H1 (cell line): ENCODE measurements at regions not wholly inside any gene's neighbourhood (a gene's known extent, or its start where the extent isn't known, plus 50 kb on each side); places are given as distances from the start of the nearest gene placed in this dataset.

ENCODE experiments used
- CTCF ChIA-PET: fragments of 300-600 bp; sonication (Branson Sonifier 250); formaldehyde crosslinking; loops from one replicate; lab custom pipeline; 2021; ENCODE audit not compliant: partially characterized antibody; lab: Charles Lee
- POLR2A ChIA-PET: fragments of 300-600 bp; sonication (Branson Sonifier 250); formaldehyde crosslinking; loops from one replicate; lab custom pipeline; 2021; ENCODE audit warnings: inconsistent platforms; ENCODE audit not compliant: partially characterized antibody; lab: Charles Lee
- DNase-seq, 2 experiments: peaks; one replicate each; pipeline versions ENCODE4 v3.0.0 to v3.0.0-alpha.2; 2010 to 2022; ENCODE audit warnings: low spot score in 2 of 2, low read depth in 1 of 2, mixed read lengths in 1 of 2
- FAIRE-seq: peaks from 2 replicates; lab custom pipeline; 2011; peaks lifted over from hg19 to GRCh38; lab: Jason Lieb, UNC
- H2AFZ ChIP-seq: 2 replicates; pipeline ENCODE4 v1.8.1; 2012; ENCODE audit warnings: low read length, inconsistent platforms
- H2AK5ac ChIP-seq: 2 replicates; pipeline ENCODE4 v1.6.1; 2013; ENCODE audit warnings: low read depth, low read length
- H2BK120ac ChIP-seq: replicated peaks from 2 replicates; pipeline ENCODE3; 2013; ENCODE audit warnings: low read depth, low read length, inconsistent platforms
- H2BK12ac ChIP-seq: 2 replicates; pipeline ENCODE4 v1.6.1; 2013; ENCODE audit warnings: low read depth, low read length
- H2BK15ac ChIP-seq: 2 replicates; pipeline ENCODE4 v1.6.1; 2013; ENCODE audit warnings: low read length
- H2BK20ac ChIP-seq: 2 replicates; pipeline ENCODE4 v1.6.1; 2013; ENCODE audit warnings: low read length
- H2BK5ac ChIP-seq: 2 replicates; pipeline ENCODE4 v1.6.1; 2013; ENCODE audit warnings: low read depth, low read length
- H3K14ac ChIP-seq: 2 replicates; pipeline ENCODE4 v1.6.1; 2013; ENCODE audit warnings: inconsistent platforms; ENCODE audit not compliant: insufficient read length
- H3K18ac ChIP-seq: 2 replicates; pipeline ENCODE4 v1.6.1; 2013; ENCODE audit warnings: low read length; ENCODE audit errors: extremely low read depth
- H3K23ac ChIP-seq: 2 replicates; pipeline ENCODE4 v1.6.1; 2013; ENCODE audit warnings: inconsistent platforms; ENCODE audit not compliant: insufficient read length
- H3K23me2 ChIP-seq: 2 replicates; pipeline ENCODE4 v1.6.1; 2013; ENCODE audit warnings: low read depth, low read length
- H3K27ac ChIP-seq: 2 replicates; pipeline ENCODE4 v1.6.1; 2011; ENCODE audit warnings: low read depth, low read length, inconsistent platforms
- H3K27me3 ChIP-seq, 4 experiments: replicated peaks in 1 of 4; 1 replicate in 1 of 4; 2 replicates in 3 of 4; pipeline versions ENCODE4 v1.6.1 to v1.8.1; 2011 to 2013; ENCODE audit warnings: low read length in 3 of 4, mild to moderate bottlenecking in 3 of 4, inconsistent platforms in 2 of 4, mixed read lengths in 2 of 4, moderate library complexity in 1 of 4; ENCODE audit not compliant: control insufficient read depth in 3 of 4, insufficient read depth in 3 of 4; ENCODE audit errors: extremely low read depth in 1 of 4
- H3K36me3 ChIP-seq, 4 experiments: 2 replicates each; pipeline versions ENCODE4 v1.6.1 to v1.8.1; 2011 to 2013; ENCODE audit warnings: mild to moderate bottlenecking in 4 of 4, low read length in 3 of 4, moderate library complexity in 2 of 4, control low read depth in 1 of 4, inconsistent platforms in 1 of 4; ENCODE audit not compliant: insufficient read depth in 4 of 4, control insufficient read depth in 2 of 4
- H3K4ac ChIP-seq: replicated peaks from 2 replicates; pipeline ENCODE3; 2013; ENCODE audit warnings: low read length, low read depth, mixed read lengths, inconsistent platforms; ENCODE audit not compliant: insufficient read length
- H3K4me1 ChIP-seq, 4 experiments: replicated peaks in 1 of 4; 1 replicate in 1 of 4; 2 replicates in 3 of 4; pipeline versions ENCODE4 v1.6.1 to v1.8.1; 2011 to 2013; ENCODE audit warnings: low read length in 3 of 4, inconsistent platforms in 2 of 4, mixed read lengths in 1 of 4; ENCODE audit not compliant: insufficient read depth in 4 of 4, control insufficient read depth in 3 of 4
- H3K4me2 ChIP-seq, 2 experiments: 2 replicates each; pipeline versions ENCODE4 v1.6.1 to v1.8.1; 2011 to 2013; ENCODE audit warnings: low read depth in 2 of 2, low read length in 2 of 2, control low read depth in 1 of 2, inconsistent platforms in 1 of 2, mild to moderate bottlenecking in 1 of 2; ENCODE audit not compliant: insufficient read depth in 1 of 2
- H3K4me3 ChIP-seq, 4 experiments: fragments of 200-600, 300-600 bp in 1 of 4; sonication (generic), shearing (Covaris generic), sonication (Bioruptor Twin) in 1 of 4; 2 replicates each; pipeline versions ENCODE4 v1.5.1 to v1.8.1; 2011 to 2016; ENCODE audit warnings: low read length in 4 of 4, low read depth in 3 of 4, control low read depth in 2 of 4, inconsistent platforms in 2 of 4, mild to moderate bottlenecking in 2 of 4, mixed read lengths in 1 of 4, moderate library complexity in 1 of 4; ENCODE audit not compliant: insufficient read depth in 2 of 4; ENCODE audit errors: extremely low read depth in 1 of 4
- H3K56ac ChIP-seq: replicated peaks from 2 replicates; pipeline ENCODE3; 2013; ENCODE audit warnings: low read depth, mild to moderate bottlenecking, mixed read lengths, low read length, inconsistent platforms; ENCODE audit not compliant: insufficient read length
- H3K79me1 ChIP-seq: 2 replicates; pipeline ENCODE4 v1.6.1; 2013; ENCODE audit warnings: low read depth, low read length, control low read depth
- H3K79me2 ChIP-seq, 2 experiments: 2 replicates each; pipeline versions ENCODE4 v1.6.1 to v1.8.1; 2012 to 2013; ENCODE audit warnings: low read length in 2 of 2, mild to moderate bottlenecking in 2 of 2, inconsistent platforms in 1 of 2; ENCODE audit not compliant: insufficient read depth in 2 of 2, control insufficient read depth in 1 of 2
- H3K9ac ChIP-seq, 4 experiments: replicated peaks in 1 of 4; 1 replicate in 1 of 4; 2 replicates in 3 of 4; pipeline versions ENCODE4 v1.6.1 to v1.8.1; 2011 to 2013; ENCODE audit warnings: low read depth in 3 of 4, low read length in 3 of 4, control low read depth in 2 of 4, mild to moderate bottlenecking in 2 of 4, moderate library complexity in 2 of 4, inconsistent platforms in 1 of 4; ENCODE audit errors: extremely low read depth in 1 of 4
- H3K9me3 ChIP-seq, 2 experiments: 2 replicates each; pipeline versions ENCODE4 v1.6.1 to v1.8.1; 2012 to 2013; ENCODE audit warnings: mild to moderate bottlenecking in 2 of 2, moderate library complexity in 2 of 2, control low read depth in 1 of 2, inconsistent platforms in 1 of 2, low read depth in 1 of 2, low read length in 1 of 2, mixed read lengths in 1 of 2; ENCODE audit not compliant: insufficient read depth in 2 of 2
- H4K20me1 ChIP-seq, 2 experiments: replicated peaks in 1 of 2; 2 replicates each; pipeline versions ENCODE3 to v1.8.1; 2011 to 2013; ENCODE audit warnings: inconsistent platforms in 2 of 2, low read length in 2 of 2, mild to moderate bottlenecking in 1 of 2; ENCODE audit not compliant: insufficient read depth in 2 of 2, control insufficient read depth in 1 of 2
- H4K5ac ChIP-seq: 2 replicates; pipeline ENCODE4 v1.6.1; 2013; ENCODE audit warnings: low read length, low read depth, mixed read lengths, inconsistent platforms; ENCODE audit not compliant: insufficient read length
- H4K8ac ChIP-seq: 2 replicates; pipeline ENCODE4 v1.8.0; 2013; ENCODE audit warnings: mild to moderate bottlenecking, moderate library complexity, low read length, inconsistent platforms; ENCODE audit not compliant: insufficient read depth; ENCODE audit errors: extremely low read depth
- H4K91ac ChIP-seq: replicated peaks from 2 replicates; pipeline ENCODE3; 2013; ENCODE audit warnings: low read length, mixed read lengths, inconsistent platforms; ENCODE audit not compliant: insufficient read length
- SAP30 ChIP-seq: fragments of 300-600 bp; sonication (generic); IDR thresholded peaks from 2 replicates; pipeline ENCODE4 v1.7.1; 2012; ENCODE audit warnings: low read length, moderate library complexity, mild to moderate bottlenecking, inconsistent platforms; ENCODE audit not compliant: insufficient read depth, insufficient replicate concordance
- WGBS, 2 experiments: shearing (Covaris generic) in 1 of 2; methylation state at CpG; one replicate each; pipeline versions ENCODE4 v1.1.6 to v1.1.7; 2013 to 2015; ENCODE audit warnings: low lambda C conversion rate in 2 of 2, mixed read lengths in 2 of 2, inconsistent platforms in 1 of 2, low coverage in 1 of 2, missing lambda C conversion rate in 1 of 2; ENCODE audit not compliant: insufficient replicate concordance in 2 of 2, insufficient coverage in 1 of 2, insufficient read length in 1 of 2; ENCODE audit errors: extremely low coverage in 1 of 2, missing lambda C conversion rate in 1 of 2; 5-methylcytosine and 5-hydroxymethylcytosine counted together

- Histone ChIP-seq H2BK120ac (no peak overlapping the region), H2AK5ac (no peak overlapping the region), H3K79me1 (no peaks in the 10 kb centered on the region), H3K79me2 (no peaks in the 10 kb centered on the region), H3K36me3 (no peaks in the 10 kb centered on the region), H2BK15ac (no peak overlapping the region), H3K23ac (no peak overlapping the region), H3K9ac (no peak overlapping the region), H2AFZ (no peak overlapping the region), H3K4me3 (no peak overlapping the region), H4K20me1 (no peaks in the 10 kb centered on the region), H3K14ac (no peak overlapping the region), H3K4ac (no peak overlapping the region), H3K4me2 (no peak overlapping the region), H2BK5ac (no peak overlapping the region), H2BK12ac (no peak overlapping the region), H3K23me2 (no peaks in the 10 kb centered on the region), H3K27ac (no peak overlapping the region), H3K4me1 (no peaks in the 10 kb centered on the region), H4K8ac (no peak overlapping the region), H4K5ac (no peak overlapping the region), H2BK20ac (no peak overlapping the region), H3K27me3 (peaks cover 1 to 32% (median 15%) of the 10 kb centered on the region in 4 experiments), H3K9me3 (peaks cover 15 to 45% of the 10 kb centered on the region in 2 experiments; a peak in 3 of 4 replicates), H3K56ac (no peak overlapping the region), H3K18ac (no peak overlapping the region), H4K91ac (no peak overlapping the region)
- DNase-seq (peak in 1 of 2 experiments; percentile 13), FAIRE-seq (no peak)
- TF ChIP-seq SAP30: no peak
- POLR2A ChIA-PET: no interaction called here
- 80 to 90% methylated on average over 1 to 10 of the region's 10 CpGs for WGBS, 2 experiments
- CTCF ChIA-PET: interaction anchor here (1.2 kb wide), 1 partner anchor 21 kb away, joined by 3 read pairs; no protein-coding TSS in a partner anchor
Observed at GRCh38 chr22:22791438-22792181, 96.0 kb upstream of the IGLL5 start.
